Activated naive CD8-positive, alpha-beta T cell treated with anti-CD3 and anti-CD28 coated beads, Interleukin-2, amount 10 ng/mL, durations not matched to agents 7 days and 5 days (primary cell): ENCODE measurements at regions not wholly inside any gene's neighbourhood (a gene's known extent, or its start where the extent isn't known, plus 50 kb on each side); places are given as distances from the start of the nearest gene placed in this dataset.

Source experiments
- ATAC-seq: fragments of 150-1000 bp; cut with Tn5 transposase; one replicate; pipeline ENCODE4 v1.10.0; 2021; ENCODE audit warnings: low read depth, moderate library complexity
- POLR2A ChIA-PET: fragments of 350-600 bp; sonication (Branson Sonifier 250); formaldehyde crosslinking; loops from one replicate; lab custom pipeline; 2021; ENCODE audit warnings: antibody characterized with exemption; lab: Charles Lee
- DNase-seq: peaks from one replicate; pipeline ENCODE4 v3.0.0; 2021
- H3K27ac Mint-ChIP-seq: one replicate; pipeline ENCODE4 v1.8.0; 2022; ENCODE audit warnings: mild to moderate bottlenecking, mixed read lengths
- H3K27me3 Mint-ChIP-seq: one replicate; pipeline ENCODE4 v1.8.0; 2022; ENCODE audit warnings: mild to moderate bottlenecking, moderate library complexity, mixed read lengths
- H3K36me3 Mint-ChIP-seq: one replicate; pipeline ENCODE4 v1.8.0; 2021; ENCODE audit warnings: mild to moderate bottlenecking, mixed read lengths
- H3K4me1 Mint-ChIP-seq: one replicate; pipeline ENCODE4 v1.8.0; 2021; ENCODE audit warnings: mixed read lengths
- H3K4me3 Mint-ChIP-seq: one replicate; pipeline ENCODE4 v1.8.0; 2022; ENCODE audit warnings: mild to moderate bottlenecking, moderate library complexity, mixed read lengths
- H3K9me3 Mint-ChIP-seq: one replicate; pipeline ENCODE4 v1.8.0; 2021; ENCODE audit warnings: mixed read lengths

- no peak overlapping the region for H3K4me3 Mint-ChIP-seq
- no peaks in the 10 kb centered on the region for H3K27me3 Mint-ChIP-seq
- ATAC-seq (no peak), DNase-seq (no peak)
- H3K27ac Mint-ChIP-seq: no peak overlapping the region
- H3K4me1 Mint-ChIP-seq: no peaks in the 10 kb centered on the region
- POLR2A ChIA-PET: no interaction called here
- peaks cover 3% of the 10 kb centered on the region for H3K9me3 Mint-ChIP-seq
- no peaks in the 10 kb centered on the region for H3K36me3 Mint-ChIP-seq
Measured at GRCh38 chr5:92998456-92998855, 582.6 kb downstream of the NR2F1-AS1 start.

GRCh38 chr5:92994392-92994791 is 586.6 kb downstream of the NR2F1-AS1 start:
- POLR2A ChIA-PET: no interaction called here
- no peak for DNase-seq
- Mint-ChIP-seq H3K9me3 (peaks cover 5% of the 10 kb centered on the region), H3K4me3 (no peak overlapping the region), H3K27ac (no peak overlapping the region), H3K4me1 (no peaks in the 10 kb centered on the region), H3K36me3 (no peaks in the 10 kb centered on the region), H3K27me3 (no peaks in the 10 kb centered on the region)
- ATAC-seq: no peak

- H3K4me3 Mint-ChIP-seq: no peak overlapping the region
- H3K36me3 Mint-ChIP-seq: no peaks in the 10 kb centered on the region
- ATAC-seq (no peak), DNase-seq (no peak)
- peaks cover 5% of the 10 kb centered on the region for H3K9me3 Mint-ChIP-seq
- POLR2A ChIA-PET: no interaction called here
- H3K27me3 Mint-ChIP-seq: no peaks in the 10 kb centered on the region
- H3K4me1 Mint-ChIP-seq: no peaks in the 10 kb centered on the region
- H3K27ac Mint-ChIP-seq: no peak overlapping the region
Measured at GRCh38 chr5:92992073-92992472, 588.9 kb downstream of the NR2F1-AS1 start.

- Mint-ChIP-seq H3K27ac (no peak overlapping the region), H3K4me1 (no peaks in the 10 kb centered on the region), H3K9me3 (peaks cover 5% of the 10 kb centered on the region), H3K27me3 (no peaks in the 10 kb centered on the region), H3K36me3 (no peaks in the 10 kb centered on the region), H3K4me3 (no peak overlapping the region)
- no peak for ATAC-seq
- POLR2A ChIA-PET: no interaction called here
- no peak for DNase-seq
Measured at GRCh38 chr5:92991581-92992067, 589.4 kb downstream of the NR2F1-AS1 start.

GRCh38 chr5:92990771-92991170 is 590.2 kb downstream of the NR2F1-AS1 start:
- no peak for DNase-seq
- H3K36me3 Mint-ChIP-seq: no peaks in the 10 kb centered on the region
- no peak overlapping the region for H3K27ac Mint-ChIP-seq
- H3K4me1 Mint-ChIP-seq: no peaks in the 10 kb centered on the region
- POLR2A ChIA-PET: no interaction called here
- H3K4me3 Mint-ChIP-seq: no peak overlapping the region
- H3K27me3 Mint-ChIP-seq: no peaks in the 10 kb centered on the region
- peaks cover 5% of the 10 kb centered on the region for H3K9me3 Mint-ChIP-seq
- ATAC-seq: no peak

GRCh38 chr5:92981001-92981400 is 600.0 kb downstream of the NR2F1-AS1 start:
- H3K27me3 Mint-ChIP-seq: no peaks in the 10 kb centered on the region
- DNase-seq (no peak), ATAC-seq (no peak)
- no peak overlapping the region for H3K4me3 Mint-ChIP-seq
- H3K4me1 Mint-ChIP-seq: no peaks in the 10 kb centered on the region
- H3K9me3 Mint-ChIP-seq: peaks cover 1% of the 10 kb centered on the region
- H3K36me3 Mint-ChIP-seq: no peaks in the 10 kb centered on the region
- H3K27ac Mint-ChIP-seq: no peak overlapping the region
- POLR2A ChIA-PET: no interaction called here

GRCh38 chr5:92980491-92980890 is 600.5 kb downstream of the NR2F1-AS1 start:
- POLR2A ChIA-PET: no interaction called here
- Mint-ChIP-seq H3K9me3 (no peaks in the 10 kb centered on the region), H3K36me3 (no peaks in the 10 kb centered on the region), H3K27ac (no peak overlapping the region), H3K27me3 (no peaks in the 10 kb centered on the region), H3K4me3 (no peak overlapping the region), H3K4me1 (no peaks in the 10 kb centered on the region)
- DNase-seq: no peak
- ATAC-seq: no peak

GRCh38 chr5:92979716-92980115 is 601.3 kb downstream of the NR2F1-AS1 start:
- no peak overlapping the region for H3K27ac Mint-ChIP-seq
- ATAC-seq: no peak

GRCh38 chr5:92977846-92978540 is 603.0 kb downstream of the NR2F1-AS1 start:
- H3K4me1 Mint-ChIP-seq: no peaks in the 10 kb centered on the region
- POLR2A ChIA-PET: no interaction called here
- ATAC-seq: no peak
- H3K27ac Mint-ChIP-seq: no peak overlapping the region
- no peaks in the 10 kb centered on the region for H3K36me3 Mint-ChIP-seq
- H3K9me3 Mint-ChIP-seq: no peaks in the 10 kb centered on the region
- no peak for DNase-seq
- no peak overlapping the region for H3K4me3 Mint-ChIP-seq
- no peaks in the 10 kb centered on the region for H3K27me3 Mint-ChIP-seq

More at GRCh38 chr5:92979716-92980115, 601.3 kb downstream of the NR2F1-AS1 start:
- DNase-seq: no peak
- POLR2A ChIA-PET: no interaction called here
- no peaks in the 10 kb centered on the region for H3K9me3 Mint-ChIP-seq
- no peaks in the 10 kb centered on the region for H3K27me3 Mint-ChIP-seq
- H3K4me1 Mint-ChIP-seq: no peaks in the 10 kb centered on the region
- H3K36me3 Mint-ChIP-seq: no peaks in the 10 kb centered on the region
- H3K4me3 Mint-ChIP-seq: no peak overlapping the region

- no peaks in the 10 kb centered on the region for H3K4me1 Mint-ChIP-seq
- POLR2A ChIA-PET: no interaction called here
- no peaks in the 10 kb centered on the region for H3K36me3 Mint-ChIP-seq
- ATAC-seq (no peak), DNase-seq (no peak)
- no peak overlapping the region for H3K4me3 Mint-ChIP-seq
- H3K27ac Mint-ChIP-seq: no peak overlapping the region
- no peaks in the 10 kb centered on the region for H3K9me3 Mint-ChIP-seq
- H3K27me3 Mint-ChIP-seq: no peaks in the 10 kb centered on the region
Measured at GRCh38 chr5:92976156-92976555, 604.9 kb downstream of the NR2F1-AS1 start.

GRCh38 chr5:92969781-92970237 is 611.2 kb downstream of the NR2F1-AS1 start:
- Mint-ChIP-seq H3K36me3 (no peaks in the 10 kb centered on the region), H3K27ac (no peak overlapping the region), H3K4me3 (no peak overlapping the region), H3K4me1 (no peaks in the 10 kb centered on the region), H3K27me3 (no peaks in the 10 kb centered on the region), H3K9me3 (no peaks in the 10 kb centered on the region)
- POLR2A ChIA-PET: no interaction called here
- ATAC-seq (no peak), DNase-seq (no peak)

- Mint-ChIP-seq H3K27ac (no peak overlapping the region), H3K4me1 (no peaks in the 10 kb centered on the region), H3K36me3 (no peaks in the 10 kb centered on the region), H3K9me3 (no peaks in the 10 kb centered on the region), H3K27me3 (no peaks in the 10 kb centered on the region), H3K4me3 (no peak overlapping the region)
- no peak for ATAC-seq
- POLR2A ChIA-PET: no interaction called here
- no peak for DNase-seq
Measured at GRCh38 chr5:92969191-92969780, 611.7 kb downstream of the NR2F1-AS1 start.

GRCh38 chr5:92963800-92964199 is 617.2 kb downstream of the NR2F1-AS1 start:
- Mint-ChIP-seq H3K27me3 (no peaks in the 10 kb centered on the region), H3K27ac (no peak overlapping the region), H3K4me3 (no peak overlapping the region), H3K4me1 (no peaks in the 10 kb centered on the region), H3K9me3 (no peaks in the 10 kb centered on the region), H3K36me3 (no peaks in the 10 kb centered on the region)
- no peak for ATAC-seq
- POLR2A ChIA-PET: no interaction called here
- DNase-seq: no peak

GRCh38 chr5:92962752-92963151 is 618.3 kb downstream of the NR2F1-AS1 start:
- DNase-seq (no peak), ATAC-seq (no peak)
- Mint-ChIP-seq H3K4me1 (no peaks in the 10 kb centered on the region), H3K27ac (no peak overlapping the region), H3K36me3 (no peaks in the 10 kb centered on the region), H3K9me3 (no peaks in the 10 kb centered on the region), H3K4me3 (no peak overlapping the region), H3K27me3 (no peaks in the 10 kb centered on the region)
- POLR2A ChIA-PET: no interaction called here
